ENCODE measurements at regions not wholly inside any gene's neighbourhood (a gene's known extent, or its start where the extent isn't known, plus 50 kb on each side); places are given as distances from the start of the nearest gene placed in this dataset.

GRCh38 chr4:33283818-33284217 is 2563.6 kb downstream of the PCDH7 start:
- no peak for TF ChIP-seq POLR2A (IDR thresholded peaks at IDR 0.05; ENCODE audit: low read depth, low read length)
- TF ChIP-seq POLR2AphosphoS5 (IDR thresholded peaks at IDR 0.05; ENCODE audit: low read depth, low read length): no peak
